WERI-Rb-1 (cell line): ENCODE measurements at regions not wholly inside any gene's neighbourhood (a gene's known extent, or its start where the extent isn't known, plus 50 kb on each side); places are given as distances from the start of the nearest gene placed in this dataset.

Source experiments
- DNase-seq: peaks from one replicate; pipeline ENCODE4 v3.0.0-alpha.2; 2020
- H3K27ac ChIP-seq: fragments of 250-450 bp; sonication (Bioruptor Pico); 2 replicates; pipeline ENCODE4 v1.5.1; 2020; ENCODE audit warnings: mild to moderate bottlenecking, moderate library complexity
- H3K27me3 ChIP-seq: fragments of 250-450 bp; sonication (Bioruptor Pico); 2 replicates; pipeline ENCODE4 v1.5.1; 2021; ENCODE audit warnings: mild to moderate bottlenecking, low read depth, moderate library complexity; ENCODE audit not compliant: insufficient read depth, severe bottlenecking
- H3K36me3 ChIP-seq: fragments of 250-450 bp; sonication (Bioruptor Pico); 2 replicates; pipeline ENCODE4 v1.5.1; 2020; ENCODE audit warnings: mild to moderate bottlenecking, moderate library complexity
- H3K4me3 ChIP-seq: 2 replicates; pipeline ENCODE4 v1.5.1; 2011; ENCODE audit warnings: low read depth, mild to moderate bottlenecking, control low read depth, low read length
- H3K9me3 ChIP-seq: fragments of 250-450 bp; sonication (Bioruptor Pico); 2 replicates; pipeline ENCODE4 v1.5.1; 2021; ENCODE audit warnings: mild to moderate bottlenecking, moderate library complexity; ENCODE audit not compliant: severe bottlenecking
- CTCF ChIP-seq: IDR thresholded peaks from 2 replicates; pipeline ENCODE4 v1.5.1; 2011; ENCODE audit warnings: low read depth, mild to moderate bottlenecking, control low read depth, inconsistent platforms, low read length

GRCh38 chr2:19695706-19696105 is 206.1 kb downstream of the TTC32 start:
- no peak for DNase-seq
- no peak overlapping the region for H3K4me3 ChIP-seq
- H3K9me3 ChIP-seq: no peaks in the 10 kb centered on the region
- no peak overlapping the region for H3K27ac ChIP-seq
- H3K36me3 ChIP-seq: no peaks in the 10 kb centered on the region
- H3K27me3 ChIP-seq: peaks cover 70% of the 10 kb centered on the region
- no peak for TF ChIP-seq CTCF

GRCh38 chr2:19691892-19692291 is 209.9 kb downstream of the TTC32 start:
- Histone ChIP-seq H3K9me3 (no peaks in the 10 kb centered on the region), H3K4me3 (no peak overlapping the region), H3K36me3 (no peaks in the 10 kb centered on the region), H3K27ac (no peak overlapping the region), H3K27me3 (peaks cover 71% of the 10 kb centered on the region)
- DNase-seq: no peak
- no peak for TF ChIP-seq CTCF

GRCh38 chr2:19690429-19690828 is 211.4 kb downstream of the TTC32 start:
- Histone ChIP-seq H3K27ac (no peak overlapping the region), H3K36me3 (no peaks in the 10 kb centered on the region), H3K27me3 (peaks cover 74% of the 10 kb centered on the region), H3K9me3 (no peaks in the 10 kb centered on the region), H3K4me3 (no peak overlapping the region)
- TF ChIP-seq CTCF: no peak
- DNase-seq: no peak

GRCh38 chr2:19689646-19690168 is 212.1 kb downstream of the TTC32 start:
- DNase-seq: no peak
- Histone ChIP-seq H3K9me3 (no peaks in the 10 kb centered on the region), H3K27me3 (peaks cover 78% of the 10 kb centered on the region), H3K4me3 (no peak overlapping the region), H3K27ac (no peak overlapping the region), H3K36me3 (no peaks in the 10 kb centered on the region)
- no peak for TF ChIP-seq CTCF

- Histone ChIP-seq H3K9me3 (no peaks in the 10 kb centered on the region), H3K36me3 (no peaks in the 10 kb centered on the region)
Measured at GRCh38 chr2:19688059-19688458, 213.7 kb downstream of the TTC32 start.

More at GRCh38 chr2:19688059-19688458, 213.7 kb downstream of the TTC32 start:
- Histone ChIP-seq H3K27ac (no peak overlapping the region), H3K27me3 (peaks cover 84% of the 10 kb centered on the region), H3K4me3 (no peak overlapping the region)
- no peak for DNase-seq
- TF ChIP-seq CTCF: no peak
